ENCODE measurements at regions not wholly inside any gene's neighbourhood (a gene's known extent, or its start where the extent isn't known, plus 50 kb on each side); places are given as distances from the start of the nearest gene placed in this dataset.
"Not testable (repeated sequence)": the region's sequence is repeated elsewhere in the genome, so short reads cannot be mapped to it uniquely, and the experiment has no call there.

- DNase-seq (ENCODE audit: low read depth): no peak
Measured at GRCh38 chr14:87815121-87815520, 177.9 kb downstream of the GALC start.

GRCh38 chr14:87813686-87814085 lies 179.3 kb downstream of the GALC start:
- no peak for DNase-seq (ENCODE audit: low read depth)

- DNase-seq (ENCODE audit: low read depth): no peak
Measured at GRCh38 chr14:87813211-87813610, 179.8 kb downstream of the GALC start.

- DNase-seq (ENCODE audit: low read depth): no peak
Measured at GRCh38 chr14:87811246-87811645, 181.7 kb downstream of the GALC start.

GRCh38 chr14:87810711-87811110 lies 182.3 kb downstream of the GALC start:
- no peak for DNase-seq (ENCODE audit: low read depth)

GRCh38 chr14:87809261-87809660 lies 183.7 kb downstream of the GALC start:
- DNase-seq (ENCODE audit: low read depth): no peak

- peak; percentile 1 for DNase-seq (ENCODE audit: low read depth)
Measured at GRCh38 chr14:87805315-87805723, 187.7 kb downstream of the GALC start.

- DNase-seq (ENCODE audit: low read depth): no peak
Measured at GRCh38 chr14:87800216-87800615, 192.8 kb downstream of the GALC start.

GRCh38 chr14:87799400-87799799 lies 193.6 kb downstream of the GALC start:
- DNase-seq (ENCODE audit: low read depth): no peak

GRCh38 chr14:87797001-87797400 lies 196.0 kb downstream of the GALC start:
- DNase-seq (ENCODE audit: low read depth): no peak

- no peak for DNase-seq (ENCODE audit: low read depth)
Measured at GRCh38 chr14:87794561-87794960, 198.4 kb downstream of the GALC start.

- DNase-seq (ENCODE audit: low read depth): no peak
Measured at GRCh38 chr14:87785897-87786296, 207.1 kb downstream of the GALC start.

GRCh38 chr14:87784386-87784785 lies 208.6 kb downstream of the GALC start:
- DNase-seq (ENCODE audit: low read depth): no peak

- DNase-seq (ENCODE audit: low read depth): no peak
Measured at GRCh38 chr14:87783071-87783470, 209.9 kb downstream of the GALC start.

- no peak for DNase-seq (ENCODE audit: low read depth)
Measured at GRCh38 chr14:87772854-87773253, 220.1 kb downstream of the GALC start.

- DNase-seq (ENCODE audit: low read depth): no peak
Measured at GRCh38 chr14:87767567-87767901, 225.4 kb downstream of the GALC start.

GRCh38 chr14:87758876-87759275 lies 234.1 kb downstream of the GALC start:
- DNase-seq (ENCODE audit: low read depth): no peak

- DNase-seq (ENCODE audit: low read depth): no peak
Measured at GRCh38 chr14:87756661-87757060, 236.3 kb downstream of the GALC start.

- no peak for DNase-seq (ENCODE audit: low read depth)
Measured at GRCh38 chr14:87754520-87755223, 238.3 kb downstream of the GALC start.

- DNase-seq (ENCODE audit: low read depth): no peak
Measured at GRCh38 chr14:87748558-87748957, 244.4 kb downstream of the GALC start.

GRCh38 chr14:87745507-87746118 lies 247.4 kb downstream of the GALC start:
- DNase-seq (ENCODE audit: low read depth): no peak

GRCh38 chr14:87734577-87735360 lies 258.2 kb downstream of the GALC start:
- not testable (repeated sequence) for DNase-seq (ENCODE audit: low read depth)

- not testable (repeated sequence) for DNase-seq (ENCODE audit: low read depth)
Measured at GRCh38 chr14:87733115-87733514, 259.9 kb downstream of the GALC start.
